Brain microvascular endothelial cell (primary cell): ENCODE measurements at regions not wholly inside any gene's neighbourhood (a gene's known extent, or its start where the extent isn't known, plus 50 kb on each side); places are given as distances from the start of the nearest gene placed in this dataset.

ENCODE experiments used
- DNase-seq: peaks from one replicate; pipeline ENCODE4 v3.0.0-alpha.2; 2020
- H3K27ac ChIP-seq: fragments of 250-450 bp; sonication (Bioruptor Pico); 2 replicates; pipeline ENCODE4 v1.5.1; 2020; ENCODE audit warnings: mild to moderate bottlenecking, moderate library complexity
- H3K27me3 ChIP-seq: fragments of 250-450 bp; sonication (Bioruptor Pico); replicated peaks from 2 replicates; pipeline ENCODE4 v1.5.1; 2020; ENCODE audit warnings: mild to moderate bottlenecking
- H3K36me3 ChIP-seq: fragments of 250-450 bp; sonication (Bioruptor Pico); replicated peaks from 2 replicates; pipeline ENCODE4 v1.5.1; 2020; ENCODE audit warnings: mild to moderate bottlenecking
- H3K4me3 ChIP-seq: 2 replicates; pipeline ENCODE4 v1.5.1; 2011; ENCODE audit warnings: low read depth, mild to moderate bottlenecking, control low read depth, low read length, moderate library complexity
- CTCF ChIP-seq: IDR thresholded peaks from 2 replicates; pipeline ENCODE4 v1.5.1; 2011; ENCODE audit warnings: low read depth, mild to moderate bottlenecking, moderate library complexity, low read length, control low read depth, inconsistent platforms; ENCODE audit errors: missing control alignments
- in situ Hi-C: cut with HindIII; loops from 2 replicates; pipeline ENCODE4 v1.10.0; 2017; ENCODE audit warnings: low sequenced_read_pairs, low pct_ligation_motif_present

DNA sequence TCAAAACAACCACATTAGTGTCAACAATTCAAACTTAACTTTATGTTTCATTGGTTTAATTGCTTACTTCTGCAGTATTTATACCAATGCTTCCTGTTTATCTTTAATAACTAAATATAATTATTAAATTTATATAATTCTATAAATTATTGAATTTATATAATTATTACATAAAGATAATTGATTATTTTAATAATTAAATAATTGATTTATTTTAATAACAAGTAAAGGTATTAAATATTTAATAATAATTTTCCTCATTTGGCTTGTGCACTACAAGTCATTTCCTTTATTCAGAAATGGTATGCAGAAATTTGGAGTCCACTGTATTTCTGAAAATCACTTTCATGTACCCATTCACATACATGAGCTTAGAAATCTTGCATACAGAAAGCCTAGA, 156.2 kb upstream of the NSMCE3 start:
- no peak overlapping the region for H3K4me3 ChIP-seq
- TF ChIP-seq CTCF: no peak
- no peak overlapping the region for H3K27ac ChIP-seq
- DNase-seq: no peak
- no peaks in the 10 kb centered on the region for H3K36me3 ChIP-seq
- in situ Hi-C loops: no loop called here
- H3K27me3 ChIP-seq: no peaks in the 10 kb centered on the region

DNA sequence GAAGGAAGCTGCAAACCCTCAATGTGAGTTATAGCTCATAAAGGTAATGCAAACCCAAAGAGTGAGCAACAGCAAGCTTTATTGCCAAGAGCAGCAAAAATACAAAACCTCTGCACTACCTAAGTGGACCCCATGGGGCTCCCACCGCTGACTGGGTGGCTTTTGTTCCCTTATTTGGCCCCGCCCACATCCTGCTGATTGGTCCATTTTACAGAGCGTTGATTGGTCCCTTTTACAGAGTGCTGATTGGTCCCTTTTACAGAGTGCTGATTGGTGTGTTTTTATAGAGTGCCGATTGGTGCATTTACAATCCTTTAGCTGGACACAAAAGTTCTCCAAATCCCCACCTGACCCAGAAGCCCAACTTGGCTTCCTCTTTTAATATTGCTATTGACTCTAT, 154.5 kb upstream of the NSMCE3 start:
- DNase-seq: no peak
- Histone ChIP-seq H3K27ac (no peak overlapping the region), H3K36me3 (no peaks in the 10 kb centered on the region), H3K4me3 (no peak overlapping the region), H3K27me3 (no peaks in the 10 kb centered on the region)
- TF ChIP-seq CTCF: no peak
- in situ Hi-C loops: no loop called here

DNA sequence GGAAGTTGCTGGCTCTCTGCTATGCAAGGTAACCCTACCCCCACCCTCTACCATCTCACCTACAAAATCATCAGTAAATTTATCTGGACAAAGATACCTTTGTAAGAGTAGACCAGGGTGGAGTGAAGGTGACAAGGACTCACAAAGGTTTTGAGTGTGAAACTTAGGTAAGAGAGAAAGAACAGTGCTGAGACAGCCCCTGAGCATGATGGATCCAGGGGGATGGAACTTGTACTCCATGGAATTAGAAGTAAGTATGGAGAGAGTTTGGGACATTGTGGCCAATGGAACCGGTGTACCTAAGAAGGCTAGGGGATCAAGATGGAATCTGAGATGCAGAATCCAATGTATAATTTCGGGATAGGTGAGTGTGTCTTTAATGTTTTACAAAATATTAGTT, 153.0 kb upstream of the NSMCE3 start:
- TF ChIP-seq CTCF: no peak
- H3K27me3 ChIP-seq: no peaks in the 10 kb centered on the region
- no peak overlapping the region for H3K27ac ChIP-seq
- no peaks in the 10 kb centered on the region for H3K36me3 ChIP-seq
- in situ Hi-C loops: no loop called here
- no peak for DNase-seq
- no peak overlapping the region for H3K4me3 ChIP-seq

DNA sequence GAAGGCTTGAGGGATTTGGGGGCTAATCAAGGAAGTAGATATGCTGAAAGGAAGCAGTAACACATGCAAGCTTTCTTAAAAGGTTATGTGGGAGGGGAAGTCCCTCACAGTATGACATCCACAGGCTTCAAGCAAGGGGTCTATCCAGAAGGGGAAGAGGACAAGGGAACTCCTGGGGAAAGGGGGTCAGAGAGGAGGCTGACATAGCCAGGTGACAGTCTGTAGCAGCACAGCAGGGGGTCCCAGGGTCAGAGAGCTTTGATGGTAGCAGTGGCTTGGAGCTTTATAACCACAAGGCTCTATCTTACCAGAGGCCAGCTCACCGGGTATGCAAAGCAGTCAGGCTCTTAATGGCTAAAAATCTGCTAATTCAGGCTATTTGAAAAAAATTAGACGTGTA, 150.6 kb upstream of the NSMCE3 start:
- Histone ChIP-seq H3K4me3 (no peak overlapping the region), H3K27ac (no peak overlapping the region), H3K36me3 (no peaks in the 10 kb centered on the region), H3K27me3 (no peaks in the 10 kb centered on the region)
- DNase-seq: no peak
- no peak for TF ChIP-seq CTCF
- in situ Hi-C loops: no loop called here

DNA sequence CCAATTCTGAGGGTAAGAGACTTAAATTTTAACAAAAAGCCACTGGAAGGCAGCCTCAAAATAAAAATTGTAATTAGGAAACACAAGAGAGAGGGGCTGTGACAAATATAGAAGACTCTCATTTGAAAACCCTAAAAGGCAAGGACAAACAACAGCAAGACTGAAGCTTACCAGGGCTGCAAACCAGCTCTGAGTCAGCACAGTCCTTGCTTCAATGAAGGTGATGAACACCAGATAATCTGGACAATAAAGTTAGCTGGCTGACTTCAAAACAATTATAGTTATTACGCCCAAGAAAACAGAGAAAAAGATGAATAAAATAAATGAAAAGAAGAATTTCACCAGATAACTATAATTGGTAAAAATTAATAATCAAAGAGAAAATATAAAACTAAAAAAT, 149.3 kb upstream of the NSMCE3 start:
- Histone ChIP-seq H3K27me3 (no peaks in the 10 kb centered on the region), H3K4me3 (no peak overlapping the region), H3K36me3 (no peaks in the 10 kb centered on the region), H3K27ac (no peak overlapping the region)
- no peak for TF ChIP-seq CTCF
- in situ Hi-C loops: no loop called here
- no peak for DNase-seq

- TF ChIP-seq CTCF: no peak
- Histone ChIP-seq H3K36me3 (no peaks in the 10 kb centered on the region), H3K27me3 (no peaks in the 10 kb centered on the region), H3K27ac (no peak overlapping the region), H3K4me3 (no peak overlapping the region)
- DNase-seq: no peak
- in situ Hi-C loops: no loop called here
These were observed 148.6 kb upstream of the NSMCE3 start for GRCh38 chr15:29418178-29418577.
